HG02981 (cell line): ENCODE measurements at regions not wholly inside any gene's neighbourhood (a gene's known extent, or its start where the extent isn't known, plus 50 kb on each side); places are given as distances from the start of the nearest gene placed in this dataset.
"Not testable (repeated sequence)": the region's sequence is repeated elsewhere in the genome, so short reads cannot be mapped to it uniquely, and the experiment has no call there.

Source experiments
- ATAC-seq: cut with Tn5 transposase; IDR thresholded peaks from one replicate; pipeline ENCODE4 v1.9.1; 2021; ENCODE audit warnings: mild to moderate bottlenecking, moderate library complexity; ENCODE audit not compliant: unreplicated experiment

GRCh38 chr2:139730197-139730596 is 950.0 kb upstream of the NXPH2 start:
- no peak for ATAC-seq

DNA sequence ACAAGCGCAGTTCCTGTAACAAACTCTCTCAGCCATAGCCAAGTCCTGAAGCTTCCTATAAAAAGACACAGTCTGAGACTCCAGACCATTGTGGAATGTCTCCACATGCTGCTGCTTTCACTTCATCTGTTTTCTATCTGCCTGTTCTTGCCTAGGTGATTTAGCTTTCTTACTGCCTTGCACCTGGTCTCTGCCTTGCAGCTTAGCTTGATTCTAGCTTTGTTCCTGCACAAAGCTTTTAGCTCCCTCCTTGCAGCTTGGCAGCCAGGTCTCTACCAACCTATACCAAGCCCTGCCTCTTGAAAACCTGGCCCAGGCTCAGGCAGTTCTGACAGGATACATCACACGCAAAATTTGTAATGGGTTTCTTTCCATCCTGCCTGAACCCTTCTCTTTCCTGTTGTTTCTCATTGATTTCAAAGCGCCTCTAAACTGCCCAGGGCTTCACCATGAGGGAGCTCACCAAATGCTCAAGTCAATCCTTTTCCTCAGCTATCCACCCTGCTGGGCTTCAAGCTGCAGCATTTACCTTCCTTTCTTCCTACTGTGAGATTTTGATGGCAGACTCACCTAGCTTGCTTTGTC is 941.3 kb upstream of the NXPH2 start:
- no peak for ATAC-seq

DNA sequence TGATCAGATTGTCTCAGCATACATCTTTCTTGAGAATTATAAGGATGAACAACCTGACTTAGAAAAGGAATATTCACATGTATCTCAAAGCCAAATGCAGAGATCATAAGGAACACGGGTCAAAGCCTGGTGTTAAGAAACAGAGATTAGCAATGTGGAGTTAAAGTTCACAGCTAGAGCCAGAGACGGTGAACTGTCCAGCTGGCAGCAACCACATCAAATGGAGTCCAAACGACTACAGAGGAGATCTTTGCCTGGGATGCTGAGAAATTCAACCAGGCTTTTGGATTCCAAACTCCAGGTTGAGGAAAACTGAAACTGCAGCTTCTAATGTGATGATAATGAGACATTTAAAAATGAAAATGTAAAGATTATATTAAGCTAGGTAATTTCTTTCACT is 939.9 kb upstream of the NXPH2 start:
- ATAC-seq, result no peak

- ATAC-seq, result no peak
Measured at GRCh38 chr2:139704606-139705005, 924.4 kb upstream of the NXPH2 start.

- ATAC-seq, result no peak
Measured at GRCh38 chr2:139694327-139694726, 914.1 kb upstream of the NXPH2 start.

- ATAC-seq, result no peak
Measured at GRCh38 chr2:139686205-139686604, 906.0 kb upstream of the NXPH2 start.

GRCh38 chr2:139685090-139685983 is 905.1 kb upstream of the NXPH2 start:
- ATAC-seq, result no peak

DNA sequence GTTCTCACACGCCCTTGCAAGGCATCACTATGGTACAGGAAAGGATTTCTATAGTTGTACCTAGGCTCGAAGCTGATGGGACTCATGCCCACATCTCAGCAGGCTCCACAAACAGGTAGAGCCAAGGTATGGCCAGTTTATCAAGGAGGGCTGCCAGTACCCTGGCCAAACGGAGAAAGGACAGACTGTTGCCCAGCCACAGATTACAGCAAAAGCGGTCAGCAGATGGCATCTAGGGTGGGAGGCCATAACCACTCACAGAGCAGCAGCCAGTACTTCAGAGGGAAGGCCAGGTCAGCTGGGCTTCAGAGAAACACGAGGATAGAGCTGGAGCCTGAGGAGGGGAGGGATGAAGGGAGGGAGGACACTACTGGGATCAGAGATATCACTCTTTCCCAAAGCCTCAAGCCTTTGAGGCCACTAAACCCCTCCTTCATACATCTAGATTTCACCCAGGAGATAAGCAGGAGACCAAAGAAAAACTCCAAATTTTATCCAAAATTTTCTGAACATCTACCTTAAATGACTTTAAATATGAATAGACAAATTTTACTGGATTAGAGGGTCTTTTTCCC is 904.2 kb upstream of the NXPH2 start:
- no peak for ATAC-seq

GRCh38 chr2:139674577-139674976 is 894.4 kb upstream of the NXPH2 start:
- ATAC-seq, result no peak

DNA sequence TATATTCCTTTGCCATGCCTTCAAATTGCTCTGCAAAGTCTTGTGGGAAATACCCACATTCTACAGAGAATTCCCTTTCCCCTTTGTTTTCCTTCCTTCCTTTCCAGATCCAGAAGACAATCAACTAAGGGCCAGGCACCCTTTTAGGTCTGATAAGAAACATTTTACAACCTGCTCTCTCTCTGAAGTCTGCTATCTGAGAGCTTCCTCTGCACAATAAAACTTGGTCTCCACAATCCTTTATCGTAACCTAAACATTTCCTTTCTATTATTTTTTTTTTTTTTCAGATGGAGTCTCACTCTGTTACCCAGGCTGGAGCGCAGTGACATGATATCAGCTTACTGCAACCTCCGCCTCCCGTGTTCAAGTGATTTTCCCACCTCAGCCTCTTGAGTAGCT is 893.3 kb upstream of the NXPH2 start:
- not testable (repeated sequence) for ATAC-seq

DNA sequence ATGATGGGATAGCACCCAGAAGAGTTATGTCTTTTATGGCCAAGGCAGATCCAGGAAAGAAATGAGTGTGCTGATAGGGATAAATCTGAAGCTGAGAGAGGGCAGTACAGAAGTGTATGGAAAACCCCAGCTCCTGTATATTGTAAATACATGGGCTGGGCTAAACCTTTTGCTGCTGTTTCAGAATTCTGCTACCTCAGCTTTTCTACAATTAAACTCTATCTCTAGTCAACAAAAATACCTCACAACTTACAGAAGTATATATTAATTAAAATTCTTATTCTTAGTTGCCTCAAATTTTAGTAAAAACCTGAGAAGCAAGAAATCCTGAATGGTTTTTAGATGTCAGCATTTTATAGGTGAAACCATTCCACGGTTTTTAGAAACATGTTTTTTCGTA is 889.5 kb upstream of the NXPH2 start:
- ATAC-seq, result no peak

GRCh38 chr2:139652385-139652784 is 872.2 kb upstream of the NXPH2 start:
- ATAC-seq, result no peak

DNA sequence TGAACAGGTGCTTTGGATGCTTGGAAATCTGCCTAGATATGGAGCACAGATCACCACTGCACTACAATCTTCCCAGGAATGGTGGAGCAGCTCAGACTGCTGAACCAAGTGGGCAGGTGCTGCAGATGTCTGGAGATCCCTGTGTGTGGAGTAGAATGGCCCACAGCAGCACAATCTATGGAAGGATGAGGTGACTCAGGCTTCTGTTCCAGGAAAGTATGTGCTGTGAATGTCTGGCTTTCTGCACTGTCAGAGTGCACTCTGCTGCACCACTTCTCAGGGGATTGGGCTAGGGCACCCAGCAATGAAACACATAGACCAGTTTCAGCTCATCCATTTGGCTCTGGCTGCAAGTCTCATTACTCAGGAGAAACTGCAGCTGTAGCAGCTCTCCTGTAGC is 865.4 kb upstream of the NXPH2 start:
- ATAC-seq, result no peak

GRCh38 chr2:139643139-139643538 is 862.9 kb upstream of the NXPH2 start:
- no peak for ATAC-seq

DNA sequence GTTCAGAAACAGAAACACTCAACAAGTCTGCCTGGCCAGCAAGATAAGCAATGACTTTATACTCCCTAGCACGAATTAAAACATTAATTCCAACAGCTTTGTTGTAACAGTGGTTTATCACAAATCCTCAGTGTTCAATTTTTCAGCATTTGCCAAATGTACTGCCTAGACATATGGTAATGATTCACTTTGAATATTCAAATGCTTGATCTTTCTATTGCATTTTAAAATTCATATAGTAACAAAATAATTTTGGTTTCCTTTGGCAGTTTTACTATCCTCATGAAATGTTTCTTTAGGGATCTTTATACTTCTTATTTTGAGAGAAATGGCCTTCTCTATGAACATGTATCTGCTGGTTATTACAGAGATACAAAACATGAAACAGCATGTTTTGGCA is 851.8 kb upstream of the NXPH2 start:
- ATAC-seq, result no peak

DNA sequence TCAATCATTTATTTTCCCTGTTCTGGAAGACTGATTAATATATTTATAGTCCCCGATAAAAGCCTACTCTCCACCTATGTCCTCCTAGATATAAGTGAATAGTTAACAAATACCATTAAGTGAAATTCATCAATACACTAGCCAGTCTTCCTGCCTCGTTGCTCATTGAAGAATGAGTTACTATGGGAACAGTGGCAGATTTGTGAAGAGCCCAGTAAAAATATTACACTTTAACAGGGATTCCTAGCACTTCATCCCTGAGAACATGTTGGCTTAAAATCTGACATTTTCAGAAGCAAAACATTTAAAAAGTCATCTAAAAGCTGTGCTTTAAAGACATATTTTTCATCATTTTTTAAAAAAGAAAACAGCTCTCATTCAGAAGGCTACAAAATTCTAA is 848.7 kb upstream of the NXPH2 start:
- no peak for ATAC-seq

GRCh38 chr2:139626128-139626527 is 845.9 kb upstream of the NXPH2 start:
- ATAC-seq, result no peak

GRCh38 chr2:139622691-139623090 is 842.5 kb upstream of the NXPH2 start:
- no peak for ATAC-seq

GRCh38 chr2:139617747-139618146 is 837.6 kb upstream of the NXPH2 start:
- ATAC-seq, result no peak

- no peak for ATAC-seq
Measured at GRCh38 chr2:139613264-139613663, 833.1 kb upstream of the NXPH2 start.

DNA sequence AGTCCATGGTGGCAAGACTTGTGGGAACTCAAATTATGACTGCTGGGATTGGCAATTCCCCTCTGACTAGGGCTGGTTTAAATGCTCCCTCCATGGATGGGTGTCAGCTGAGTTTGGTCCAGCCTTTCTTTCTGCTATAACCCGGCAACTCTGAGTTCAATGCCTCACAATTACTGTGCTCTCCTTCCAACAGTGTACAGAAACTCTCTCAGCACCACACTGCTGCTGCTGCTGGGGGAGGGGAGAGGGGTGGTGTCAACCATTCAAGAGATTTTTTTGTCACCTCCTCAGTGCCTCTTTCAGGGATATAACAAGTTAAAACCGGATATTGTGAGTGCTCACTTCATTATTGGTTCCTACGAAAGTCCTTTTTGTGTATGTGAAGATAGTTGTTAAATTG is 830.3 kb upstream of the NXPH2 start:
- no peak for ATAC-seq

DNA sequence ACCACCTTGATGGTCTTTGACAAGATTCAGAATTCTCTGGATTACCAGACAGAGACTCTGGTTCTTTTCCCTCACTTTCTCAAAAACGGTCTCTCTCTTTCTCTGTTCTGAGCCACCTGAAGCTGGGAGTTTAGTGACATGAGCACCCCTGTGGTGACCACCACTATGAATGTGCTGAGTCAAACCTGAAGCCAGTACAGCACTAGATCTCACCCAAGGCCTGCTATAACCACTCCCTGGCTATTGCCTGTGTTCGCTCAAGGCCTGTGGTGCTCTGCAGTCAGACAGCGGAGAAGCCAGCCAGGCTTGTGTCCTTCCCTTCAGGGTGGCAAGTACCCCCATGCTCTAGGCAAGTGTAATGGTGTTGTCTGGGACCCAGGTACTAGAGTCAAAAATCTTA is 828.9 kb upstream of the NXPH2 start:
- ATAC-seq, result no peak
